ENCODE measurements at regions not wholly inside any gene's neighbourhood (a gene's known extent, or its start where the extent isn't known, plus 50 kb on each side); places are given as distances from the start of the nearest gene placed in this dataset.

- TF ChIP-seq, protein P1, sequence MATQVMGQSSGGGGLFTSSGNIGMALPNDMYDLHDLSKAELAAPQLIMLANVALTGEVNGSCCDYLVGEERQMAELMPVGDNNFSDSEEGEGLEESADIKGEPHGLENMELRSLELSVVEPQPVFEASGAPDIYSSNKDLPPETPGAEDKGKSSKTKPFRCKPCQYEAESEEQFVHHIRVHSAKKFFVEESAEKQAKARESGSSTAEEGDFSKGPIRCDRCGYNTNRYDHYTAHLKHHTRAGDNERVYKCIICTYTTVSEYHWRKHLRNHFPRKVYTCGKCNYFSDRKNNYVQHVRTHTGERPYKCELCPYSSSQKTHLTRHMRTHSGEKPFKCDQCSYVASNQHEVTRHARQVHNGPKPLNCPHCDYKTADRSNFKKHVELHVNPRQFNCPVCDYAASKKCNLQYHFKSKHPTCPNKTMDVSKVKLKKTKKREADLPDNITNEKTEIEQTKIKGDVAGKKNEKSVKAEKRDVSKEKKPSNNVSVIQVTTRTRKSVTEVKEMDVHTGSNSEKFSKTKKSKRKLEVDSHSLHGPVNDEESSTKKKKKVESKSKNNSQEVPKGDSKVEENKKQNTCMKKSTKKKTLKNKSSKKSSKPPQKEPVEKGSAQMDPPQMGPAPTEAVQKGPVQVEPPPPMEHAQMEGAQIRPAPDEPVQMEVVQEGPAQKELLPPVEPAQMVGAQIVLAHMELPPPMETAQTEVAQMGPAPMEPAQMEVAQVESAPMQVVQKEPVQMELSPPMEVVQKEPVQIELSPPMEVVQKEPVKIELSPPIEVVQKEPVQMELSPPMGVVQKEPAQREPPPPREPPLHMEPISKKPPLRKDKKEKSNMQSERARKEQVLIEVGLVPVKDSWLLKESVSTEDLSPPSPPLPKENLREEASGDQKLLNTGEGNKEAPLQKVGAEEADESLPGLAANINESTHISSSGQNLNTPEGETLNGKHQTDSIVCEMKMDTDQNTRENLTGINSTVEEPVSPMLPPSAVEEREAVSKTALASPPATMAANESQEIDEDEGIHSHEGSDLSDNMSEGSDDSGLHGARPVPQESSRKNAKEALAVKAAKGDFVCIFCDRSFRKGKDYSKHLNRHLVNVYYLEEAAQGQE (IDR thresholded peaks at IDR 0.05; ENCODE audit: insufficient read depth in 1 of 2, low read depth in 2 of 2, low read length in 2 of 2): no peak
- TF ChIP-seq SIN3A (IDR thresholded peaks at IDR 0.05; ENCODE audit: borderline replicate concordance, insufficient read depth, low read length): no peak
- TF ChIP-seq TAF1 (IDR thresholded peaks at IDR 0.05; ENCODE audit: borderline replicate concordance, insufficient read depth, low read length): no peak
- TF ChIP-seq POLR2AphosphoS5 (IDR thresholded peaks at IDR 0.05; ENCODE audit: low read depth, low read length): no peak
- no peak for TF ChIP-seq FOXP2 (optimal IDR thresholded peaks at IDR 0.05; ENCODE audit: borderline replicate concordance, extremely low read depth, extremely low read length, insufficient read depth)
Observed at GRCh38 chr6:65922049-65922448, 215.0 kb upstream of the EYS start.

- TF ChIP-seq SIN3A (IDR thresholded peaks at IDR 0.05; ENCODE audit: borderline replicate concordance, insufficient read depth, low read length): no peak
- TF ChIP-seq TAF1 (IDR thresholded peaks at IDR 0.05; ENCODE audit: borderline replicate concordance, insufficient read depth, low read length): no peak
Observed at GRCh38 chr6:65908065-65908464, 201.0 kb upstream of the EYS start.

DNA sequence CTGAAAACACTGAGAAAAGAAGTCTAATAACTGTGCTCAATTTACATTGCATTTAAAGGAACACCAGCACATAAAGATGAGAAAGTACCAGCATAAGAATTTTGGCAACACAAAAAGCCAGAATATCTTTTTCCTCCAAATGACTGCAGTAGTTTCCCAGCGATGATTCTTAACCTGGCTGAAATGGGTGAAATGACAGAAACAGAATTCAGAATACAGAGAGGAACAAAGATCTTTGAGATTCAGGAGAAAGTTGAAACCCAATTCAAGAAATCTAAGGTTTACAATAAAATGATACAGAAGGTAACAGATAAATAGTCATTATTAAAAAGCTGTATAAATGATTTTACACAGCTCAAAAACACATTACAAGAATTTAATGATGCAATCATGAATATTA, 197.0 kb upstream of the EYS start:
- no peak for TF ChIP-seq TAF1 (IDR thresholded peaks at IDR 0.05; ENCODE audit: borderline replicate concordance, insufficient read depth, low read length)
- no peak for TF ChIP-seq SIN3A (IDR thresholded peaks at IDR 0.05; ENCODE audit: borderline replicate concordance, insufficient read depth, low read length)
- TF ChIP-seq, protein P1 (IDR thresholded peaks at IDR 0.05; ENCODE audit: insufficient read depth in 1 of 2, low read depth in 2 of 2, low read length in 2 of 2): no peak
- no peak for TF ChIP-seq POLR2AphosphoS5 (IDR thresholded peaks at IDR 0.05; ENCODE audit: low read depth, low read length)
- no peak for TF ChIP-seq FOXP2 (optimal IDR thresholded peaks at IDR 0.05; ENCODE audit: borderline replicate concordance, extremely low read depth, extremely low read length, insufficient read depth)

DNA sequence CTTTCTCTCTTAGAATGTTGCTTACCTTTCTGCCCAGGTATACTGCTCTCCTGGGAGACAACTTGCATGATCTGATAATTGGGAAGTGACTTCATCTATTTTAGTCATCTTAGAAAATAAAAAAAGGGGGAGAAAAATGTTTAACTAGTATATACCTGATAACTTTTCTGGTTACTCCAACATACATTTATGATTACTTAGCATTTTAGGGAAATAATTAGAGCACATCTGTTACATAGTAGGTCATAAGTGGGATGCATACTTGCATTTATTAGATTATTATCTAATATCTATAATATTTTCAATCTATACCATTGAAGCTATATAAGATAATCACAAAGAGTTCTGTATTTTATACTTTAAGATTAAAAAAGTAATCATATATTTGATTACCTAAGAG, 193.9 kb upstream of the EYS start:
- no peak for TF ChIP-seq SIN3A (IDR thresholded peaks at IDR 0.05; ENCODE audit: borderline replicate concordance, insufficient read depth, low read length)
- TF ChIP-seq FOXP2 (optimal IDR thresholded peaks at IDR 0.05; ENCODE audit: borderline replicate concordance, extremely low read depth, extremely low read length, insufficient read depth): no peak
- TF ChIP-seq, protein P1 (IDR thresholded peaks at IDR 0.05; ENCODE audit: insufficient read depth in 1 of 2, low read depth in 2 of 2, low read length in 2 of 2): no peak
- no peak for TF ChIP-seq POLR2AphosphoS5 (IDR thresholded peaks at IDR 0.05; ENCODE audit: low read depth, low read length)
- no peak for TF ChIP-seq TAF1 (IDR thresholded peaks at IDR 0.05; ENCODE audit: borderline replicate concordance, insufficient read depth, low read length)

DNA sequence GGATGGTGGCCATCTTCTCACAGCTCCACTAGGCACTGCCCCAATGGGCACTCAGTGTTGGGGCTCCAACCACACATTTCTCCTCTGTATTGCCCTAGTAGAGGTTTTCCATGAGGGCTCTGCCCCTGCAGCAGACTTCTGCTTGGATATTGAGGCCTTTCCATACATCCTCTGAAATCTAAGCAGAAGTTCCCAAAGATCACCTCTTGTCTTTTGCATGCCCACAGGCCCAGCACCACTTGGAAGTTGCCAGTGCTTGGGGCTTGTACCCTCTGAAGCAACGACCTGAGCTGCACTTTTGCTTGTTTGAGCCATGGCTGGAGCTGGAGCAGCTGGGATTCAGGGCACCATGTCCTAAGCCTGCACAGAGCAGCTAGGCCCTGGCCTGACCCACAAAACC, 189.1 kb upstream of the EYS start:
- TF ChIP-seq TAF1 (IDR thresholded peaks at IDR 0.05; ENCODE audit: borderline replicate concordance, insufficient read depth, low read length): no peak
- no peak for TF ChIP-seq POLR2AphosphoS5 (IDR thresholded peaks at IDR 0.05; ENCODE audit: low read depth, low read length)
- TF ChIP-seq FOXP2 (optimal IDR thresholded peaks at IDR 0.05; ENCODE audit: borderline replicate concordance, extremely low read depth, extremely low read length, insufficient read depth): no peak
- TF ChIP-seq SIN3A (IDR thresholded peaks at IDR 0.05; ENCODE audit: borderline replicate concordance, insufficient read depth, low read length): no peak
- TF ChIP-seq, protein P1 (IDR thresholded peaks at IDR 0.05; ENCODE audit: insufficient read depth in 1 of 2, low read depth in 2 of 2, low read length in 2 of 2): no peak
